MM.1S (cell line): ENCODE measurements at regions not wholly inside any gene's neighbourhood (a gene's known extent, or its start where the extent isn't known, plus 50 kb on each side); places are given as distances from the start of the nearest gene placed in this dataset.

ENCODE experiments used
- DNase-seq: peaks from one replicate; pipeline ENCODE4 v3.0.0-alpha.2; 2015
- H2AFZ ChIP-seq: fragments of 300-600 bp; sonication (generic); 2 replicates; pipeline ENCODE4 v1.6.0; 2016; ENCODE audit warnings: antibody characterized with exemption, low read length
- H3F3A ChIP-seq: fragments of 300-600 bp; sonication (generic); 2 replicates; pipeline ENCODE4 v1.6.1; 2016; ENCODE audit warnings: mild to moderate bottlenecking, antibody characterized with exemption, low read length, moderate library complexity, mixed read lengths; ENCODE audit not compliant: insufficient read depth
- H3K27ac ChIP-seq: fragments of 300-600 bp; sonication (generic); 2 replicates; pipeline ENCODE4 v1.5.1; 2016; ENCODE audit warnings: mild to moderate bottlenecking, low read length
- H3K27me3 ChIP-seq: fragments of 300-600 bp; sonication (generic); replicated peaks from 2 replicates; pipeline ENCODE4 v1.6.0; 2016; ENCODE audit warnings: low read length; ENCODE audit not compliant: insufficient read depth
- H3K36me3 ChIP-seq: fragments of 300-600 bp; sonication (generic); replicated peaks from 2 replicates; pipeline ENCODE4 v1.6.1; 2016; ENCODE audit warnings: mild to moderate bottlenecking, low read length, mixed read lengths; ENCODE audit not compliant: insufficient read depth
- H3K4me1 ChIP-seq: fragments of 300-600 bp; sonication (generic); 2 replicates; pipeline ENCODE4 v1.6.1; 2016; ENCODE audit warnings: low read length, mixed read lengths
- H3K4me2 ChIP-seq: fragments of 300-600 bp; sonication (generic); 2 replicates; pipeline ENCODE4 v1.6.0; 2016; ENCODE audit warnings: low read depth, low read length
- H3K4me3 ChIP-seq: fragments of 300-600 bp; sonication (generic); 2 replicates; pipeline ENCODE4 v1.5.1; 2016; ENCODE audit warnings: low read length, mixed read lengths
- H3K79me2 ChIP-seq: fragments of 300-600 bp; sonication (generic); 2 replicates; pipeline ENCODE4 v1.6.1; 2016; ENCODE audit warnings: mixed run types, low read length, mixed read lengths
- H3K9ac ChIP-seq: fragments of 300-600 bp; sonication (generic); 2 replicates; pipeline ENCODE4 v1.6.1; 2016; ENCODE audit warnings: low read length, mixed read lengths
- H3K9me2 ChIP-seq: fragments of 300-600 bp; sonication (generic); replicated peaks from 2 replicates; pipeline ENCODE4 v1.6.1; 2016; ENCODE audit warnings: mild to moderate bottlenecking, low read length, mixed read lengths; ENCODE audit not compliant: insufficient read depth
- H3K9me3 ChIP-seq: fragments of 300-600 bp; sonication (generic); replicated peaks from 2 replicates; pipeline ENCODE4 v1.6.1; 2016; ENCODE audit warnings: mild to moderate bottlenecking, low read length, mixed read lengths; ENCODE audit not compliant: insufficient read depth
- H4K20me1 ChIP-seq: fragments of 300-600 bp; sonication (generic); 2 replicates; pipeline ENCODE4 v1.6.1; 2016; ENCODE audit warnings: mild to moderate bottlenecking, low read length, moderate library complexity, mixed read lengths; ENCODE audit not compliant: insufficient read depth
- EZH2 ChIP-seq: fragments of 300-600 bp; sonication (generic); optimal IDR thresholded peaks from 2 replicates; pipeline ENCODE3; 2017; ENCODE audit warnings: low read depth, mild to moderate bottlenecking, antibody characterized with exemption, low read length, mixed read lengths
- EZH2phosphoT487 ChIP-seq: fragments of 300-600 bp; sonication (generic); IDR thresholded peaks from 2 replicates; pipeline ENCODE4 v1.6.1; 2018; ENCODE audit warnings: antibody characterized with exemption, low read length
- TF ChIP-seq, protein P1 (sequence below): fragments of 300-600 bp; sonication (generic); IDR thresholded peaks from 2 replicates; pipeline ENCODE4 v1.5.1; 2016; ENCODE audit warnings: antibody characterized with exemption, low read length, mixed read lengths

DNA sequence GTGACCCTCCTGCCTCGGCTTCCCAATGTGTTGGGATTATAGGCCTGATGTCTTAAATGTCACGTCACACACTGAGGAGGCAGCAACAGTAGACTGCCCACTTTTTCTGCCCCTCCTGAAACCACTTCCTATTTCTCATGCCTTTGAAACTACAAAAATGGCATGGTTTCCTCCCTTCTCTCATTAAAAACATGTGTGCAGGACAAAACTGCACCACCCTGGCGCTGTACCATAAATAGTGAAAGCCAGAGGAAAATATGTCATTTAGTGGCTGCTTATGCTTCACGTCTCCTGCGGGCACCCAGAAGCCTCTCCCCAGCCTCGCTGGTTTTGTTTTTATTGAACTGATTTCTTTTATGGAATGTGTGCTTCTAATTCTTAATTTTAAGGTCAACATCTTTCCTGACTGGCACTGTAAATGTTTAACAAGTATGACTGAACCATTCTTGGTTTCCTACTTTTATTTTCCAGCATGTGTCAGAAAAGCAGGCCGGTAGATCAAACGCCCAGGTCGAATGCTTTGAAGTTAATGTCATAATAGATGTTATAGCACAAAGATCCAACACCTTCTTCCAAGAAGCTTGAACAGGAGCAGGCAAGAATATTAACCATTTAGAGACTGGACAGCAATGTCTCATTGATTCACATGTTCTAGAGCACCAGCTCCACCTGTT is 59.6 kb upstream of the C1orf87 start:
- H3K9me2 ChIP-seq, result no peaks in the 10 kb centered on the region
- H3K27me3 ChIP-seq, result no peaks in the 10 kb centered on the region
- no peak overlapping the region for H3K27ac ChIP-seq
- H3F3A ChIP-seq, result no peaks in the 10 kb centered on the region
- no peak overlapping the region for H2AFZ ChIP-seq
- no peaks in the 10 kb centered on the region for H3K79me2 ChIP-seq
- no peaks in the 10 kb centered on the region for H3K9me3 ChIP-seq
- peak overlapping the region; percentile 3; the same call in 1 of the 2 replicates for H3K4me2 ChIP-seq
- H3K4me1 ChIP-seq, result peaks cover 6% of the 10 kb centered on the region; the same call in 1 of the 2 replicates
- no peaks in the 10 kb centered on the region for H3K36me3 ChIP-seq
- H3K4me3 ChIP-seq, result no peak overlapping the region
- no peak for TF ChIP-seq EZH2phosphoT487
- TF ChIP-seq EZH2, result no peak
- TF ChIP-seq, protein P1, sequence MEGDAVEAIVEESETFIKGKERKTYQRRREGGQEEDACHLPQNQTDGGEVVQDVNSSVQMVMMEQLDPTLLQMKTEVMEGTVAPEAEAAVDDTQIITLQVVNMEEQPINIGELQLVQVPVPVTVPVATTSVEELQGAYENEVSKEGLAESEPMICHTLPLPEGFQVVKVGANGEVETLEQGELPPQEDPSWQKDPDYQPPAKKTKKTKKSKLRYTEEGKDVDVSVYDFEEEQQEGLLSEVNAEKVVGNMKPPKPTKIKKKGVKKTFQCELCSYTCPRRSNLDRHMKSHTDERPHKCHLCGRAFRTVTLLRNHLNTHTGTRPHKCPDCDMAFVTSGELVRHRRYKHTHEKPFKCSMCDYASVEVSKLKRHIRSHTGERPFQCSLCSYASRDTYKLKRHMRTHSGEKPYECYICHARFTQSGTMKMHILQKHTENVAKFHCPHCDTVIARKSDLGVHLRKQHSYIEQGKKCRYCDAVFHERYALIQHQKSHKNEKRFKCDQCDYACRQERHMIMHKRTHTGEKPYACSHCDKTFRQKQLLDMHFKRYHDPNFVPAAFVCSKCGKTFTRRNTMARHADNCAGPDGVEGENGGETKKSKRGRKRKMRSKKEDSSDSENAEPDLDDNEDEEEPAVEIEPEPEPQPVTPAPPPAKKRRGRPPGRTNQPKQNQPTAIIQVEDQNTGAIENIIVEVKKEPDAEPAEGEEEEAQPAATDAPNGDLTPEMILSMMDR, result no peak
- no peaks in the 10 kb centered on the region for H4K20me1 ChIP-seq
- H3K9ac ChIP-seq, result no peak overlapping the region
- peak; percentile 29 for DNase-seq

DNA sequence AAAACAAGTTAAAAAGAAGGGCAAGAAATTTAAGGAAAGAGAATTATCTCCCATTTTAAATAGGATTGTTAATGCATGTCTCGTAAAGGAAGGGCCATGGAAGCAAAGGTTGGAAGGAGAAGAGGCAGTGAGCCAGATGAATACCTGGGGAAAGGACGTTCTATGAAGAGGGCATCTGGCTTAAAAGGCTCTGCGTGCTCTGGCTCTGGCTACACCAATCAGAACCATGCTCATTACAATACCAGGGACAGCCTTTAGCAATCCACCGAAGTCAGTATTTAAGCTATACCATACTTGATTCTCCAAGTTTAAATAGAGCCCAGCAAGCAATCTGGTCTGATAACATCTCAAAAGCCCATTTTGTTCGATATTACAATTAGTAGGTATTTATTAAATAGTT is 58.5 kb upstream of the C1orf87 start:
- H3K9me3 ChIP-seq, result no peaks in the 10 kb centered on the region
- no peak overlapping the region for H3K4me2 ChIP-seq
- H3F3A ChIP-seq, result no peaks in the 10 kb centered on the region
- H2AFZ ChIP-seq, result no peak overlapping the region
- H3K79me2 ChIP-seq, result no peaks in the 10 kb centered on the region
- no peaks in the 10 kb centered on the region for H3K36me3 ChIP-seq
- TF ChIP-seq EZH2 (no peak), EZH2phosphoT487 (no peak)
- TF ChIP-seq, protein P1, result no peak
- no peaks in the 10 kb centered on the region for H4K20me1 ChIP-seq
- no peak overlapping the region for H3K9ac ChIP-seq
- H3K4me3 ChIP-seq, result no peak overlapping the region
- no peaks in the 10 kb centered on the region for H3K27me3 ChIP-seq
- no peaks in the 10 kb centered on the region for H3K9me2 ChIP-seq
- H3K27ac ChIP-seq, result no peak overlapping the region
- no peak for DNase-seq
- peaks cover 6% of the 10 kb centered on the region; the same call in 1 of the 2 replicates for H3K4me1 ChIP-seq

DNA sequence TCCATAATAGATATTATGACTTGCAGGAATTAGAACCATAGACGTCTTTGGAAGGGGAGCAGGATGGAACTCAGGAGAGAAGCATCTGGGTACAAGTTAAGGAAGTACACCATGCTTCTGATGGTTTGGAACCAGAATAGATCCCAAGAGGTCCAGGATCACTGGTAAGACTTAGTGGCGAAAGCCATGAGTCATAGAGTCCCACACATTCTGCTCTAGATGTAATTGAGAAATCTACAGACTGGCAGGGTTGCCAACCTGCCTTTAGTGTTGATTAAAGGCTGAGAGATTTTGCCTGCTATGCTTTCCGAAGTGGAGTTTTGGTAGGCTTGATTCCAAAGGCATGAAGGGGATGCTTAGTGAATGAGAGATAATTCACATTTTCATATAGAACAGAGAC is 57.1 kb upstream of the C1orf87 start:
- Histone ChIP-seq H3K9ac (no peak overlapping the region), H2AFZ (no peak overlapping the region), H3K4me1 (peaks cover 6% of the 10 kb centered on the region; the same call in 1 of the 2 replicates), H3K79me2 (no peaks in the 10 kb centered on the region), H4K20me1 (no peaks in the 10 kb centered on the region), H3K27me3 (no peaks in the 10 kb centered on the region), H3K4me2 (no peak overlapping the region), H3K27ac (no peak overlapping the region), H3K9me3 (no peaks in the 10 kb centered on the region), H3K36me3 (no peaks in the 10 kb centered on the region), H3K9me2 (no peaks in the 10 kb centered on the region), H3K4me3 (no peak overlapping the region), H3F3A (no peaks in the 10 kb centered on the region)
- DNase-seq, result no peak
- TF ChIP-seq EZH2phosphoT487 (no peak), EZH2 (no peak)
- TF ChIP-seq, protein P1, result no peak
